ENCODE measurements at regions not wholly inside any gene's neighbourhood (a gene's known extent, or its start where the extent isn't known, plus 50 kb on each side); places are given as distances from the start of the nearest gene placed in this dataset.

- Histone ChIP-seq H3K36me3 (ENCODE audit: low read depth) (no peaks in the 10 kb centered on the region), H2AFZ (no peak overlapping the region), H3K27ac (no peak overlapping the region), H3K4me2 (no peak overlapping the region), H3K4me1 (replicated peaks; ENCODE audit: insufficient read depth) (peaks cover 16% of the 10 kb centered on the region), H4K20me1 (ENCODE audit: insufficient read depth) (no peaks in the 10 kb centered on the region), H3K79me2 (ENCODE audit: low read depth) (no peaks in the 10 kb centered on the region), H3K4me3 (no peak overlapping the region), H3F3A (ENCODE audit: insufficient read depth, low read depth) (0 out of 2 replicates have a peak, but pooled peaks cover 4% of the 10 kb centered on the region), H3K9me2 (ENCODE audit: insufficient read depth) (no peaks in the 10 kb centered on the region), H3K9me3 (ENCODE audit: insufficient read depth, low read depth) (0 out of 2 replicates have a peak, but pooled peaks cover 4% of the 10 kb centered on the region), H3K27me3 (ENCODE audit: insufficient read depth, low read depth) (no peaks in the 10 kb centered on the region)
- DNase-seq, result no peak
- POLR2A ChIA-PET (ENCODE audit: unreplicated experiment), result no interaction called here
- intact Hi-C loops (cut with micrococcal nuclease; ENCODE audit: unreplicated experiment), result no loop called here
- TF ChIP-seq, protein P1, sequence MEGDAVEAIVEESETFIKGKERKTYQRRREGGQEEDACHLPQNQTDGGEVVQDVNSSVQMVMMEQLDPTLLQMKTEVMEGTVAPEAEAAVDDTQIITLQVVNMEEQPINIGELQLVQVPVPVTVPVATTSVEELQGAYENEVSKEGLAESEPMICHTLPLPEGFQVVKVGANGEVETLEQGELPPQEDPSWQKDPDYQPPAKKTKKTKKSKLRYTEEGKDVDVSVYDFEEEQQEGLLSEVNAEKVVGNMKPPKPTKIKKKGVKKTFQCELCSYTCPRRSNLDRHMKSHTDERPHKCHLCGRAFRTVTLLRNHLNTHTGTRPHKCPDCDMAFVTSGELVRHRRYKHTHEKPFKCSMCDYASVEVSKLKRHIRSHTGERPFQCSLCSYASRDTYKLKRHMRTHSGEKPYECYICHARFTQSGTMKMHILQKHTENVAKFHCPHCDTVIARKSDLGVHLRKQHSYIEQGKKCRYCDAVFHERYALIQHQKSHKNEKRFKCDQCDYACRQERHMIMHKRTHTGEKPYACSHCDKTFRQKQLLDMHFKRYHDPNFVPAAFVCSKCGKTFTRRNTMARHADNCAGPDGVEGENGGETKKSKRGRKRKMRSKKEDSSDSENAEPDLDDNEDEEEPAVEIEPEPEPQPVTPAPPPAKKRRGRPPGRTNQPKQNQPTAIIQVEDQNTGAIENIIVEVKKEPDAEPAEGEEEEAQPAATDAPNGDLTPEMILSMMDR (conservative IDR thresholded peaks at IDR 0.05), result no peak
- TF ChIP-seq EZH2 (IDR thresholded peaks at IDR 0.05; ENCODE audit: low read depth), result no peak
- CTCF ChIA-PET, result no interaction called here
- no TSS peak for BruUV-seq (replicated peaks)
These were observed 256.4 kb downstream of the DLEU7 start for GRCh38 chr13:50587115-50587514.

- ChIA-PET POLR2A (ENCODE audit: unreplicated experiment) (no interaction called here), CTCF (no interaction called here)
- intact Hi-C loops (cut with micrococcal nuclease; ENCODE audit: unreplicated experiment), result no loop called here
- no peak overlapping the region for H3K4me3 ChIP-seq
- 0 out of 2 replicates have a peak, but pooled peaks cover 4% of the 10 kb centered on the region for H3F3A ChIP-seq (ENCODE audit: insufficient read depth, low read depth)
- H3K27me3 ChIP-seq (ENCODE audit: insufficient read depth, low read depth), result no peaks in the 10 kb centered on the region
- H3K4me1 ChIP-seq (replicated peaks; ENCODE audit: insufficient read depth), result peaks cover 23% of the 10 kb centered on the region
- H3K4me2 ChIP-seq, result no peak overlapping the region
- no peak overlapping the region for H3K27ac ChIP-seq
- H4K20me1 ChIP-seq (ENCODE audit: insufficient read depth), result no peaks in the 10 kb centered on the region
- TF ChIP-seq, protein P1 (conservative IDR thresholded peaks at IDR 0.05), result no peak
- TF ChIP-seq EZH2 (IDR thresholded peaks at IDR 0.05; ENCODE audit: low read depth), result no peak
- no peaks in the 10 kb centered on the region for H3K9me2 ChIP-seq (ENCODE audit: insufficient read depth)
- no peaks in the 10 kb centered on the region for H3K36me3 ChIP-seq (ENCODE audit: low read depth)
- no TSS peak for BruUV-seq (replicated peaks)
- 0 out of 2 replicates have a peak, but pooled peaks cover 4% of the 10 kb centered on the region for H3K9me3 ChIP-seq (ENCODE audit: insufficient read depth, low read depth)
- no peaks in the 10 kb centered on the region for H3K79me2 ChIP-seq (ENCODE audit: low read depth)
- DNase-seq, result no peak
- H2AFZ ChIP-seq, result no peak overlapping the region
These were observed 255.7 kb downstream of the DLEU7 start for GRCh38 chr13:50587645-50588373.

DNA sequence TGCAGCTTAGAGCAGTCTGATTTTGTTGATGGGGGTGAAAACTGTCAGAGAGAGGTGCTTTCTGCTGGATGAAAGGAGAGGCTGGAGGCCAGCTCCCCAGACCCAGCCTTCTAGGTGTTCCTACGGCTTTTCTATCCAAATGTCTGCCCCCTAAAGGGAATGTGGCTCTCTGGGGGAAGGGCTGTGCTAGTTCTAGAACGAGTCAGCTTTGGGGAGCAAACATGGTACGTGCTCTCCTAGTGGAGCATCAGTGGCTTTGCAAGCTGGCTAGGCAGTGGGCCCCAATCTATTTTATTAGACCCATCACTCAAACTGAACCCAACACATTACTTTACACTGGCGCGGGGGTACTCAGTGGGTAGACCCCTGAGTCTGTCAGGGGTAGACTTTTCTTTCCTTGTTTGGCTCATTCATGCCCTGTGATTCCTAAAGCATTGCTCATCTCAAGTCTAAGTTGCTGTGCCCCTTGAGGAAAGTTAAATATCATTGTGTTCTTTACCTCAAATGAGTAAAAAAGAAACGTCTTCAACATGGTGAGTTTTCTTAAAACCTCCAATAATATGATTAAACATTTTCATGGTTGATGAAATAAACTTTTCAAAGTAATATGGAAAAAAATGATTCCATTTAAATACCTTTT is 254.9 kb downstream of the DLEU7 start:
- intact Hi-C loops (cut with micrococcal nuclease; ENCODE audit: unreplicated experiment), result no loop called here
- TF ChIP-seq, protein P1 (conservative IDR thresholded peaks at IDR 0.05), result no peak
- no peak for TF ChIP-seq EZH2 (IDR thresholded peaks at IDR 0.05; ENCODE audit: low read depth)
- ChIA-PET CTCF (no interaction called here), POLR2A (ENCODE audit: unreplicated experiment) (no interaction called here)
- DNase-seq, result no peak
- no peaks in the 10 kb centered on the region for H4K20me1 ChIP-seq (ENCODE audit: insufficient read depth)
- H3K9me2 ChIP-seq (ENCODE audit: insufficient read depth), result no peaks in the 10 kb centered on the region
- 0 out of 2 replicates have a peak, but pooled peaks cover 4% of the 10 kb centered on the region for H3K9me3 ChIP-seq (ENCODE audit: insufficient read depth, low read depth)
- BruUV-seq (replicated peaks), result no TSS peak
- H3K27me3 ChIP-seq (ENCODE audit: insufficient read depth, low read depth), result no peaks in the 10 kb centered on the region
- no peak overlapping the region for H2AFZ ChIP-seq
- H3K79me2 ChIP-seq (ENCODE audit: low read depth), result no peaks in the 10 kb centered on the region
- no peak overlapping the region for H3K4me3 ChIP-seq
- no peaks in the 10 kb centered on the region for H3K36me3 ChIP-seq (ENCODE audit: low read depth)
- no peak overlapping the region for H3K4me2 ChIP-seq
- H3K4me1 ChIP-seq (replicated peaks; ENCODE audit: insufficient read depth), result peaks cover 23% of the 10 kb centered on the region
- 0 out of 2 replicates have a peak, but pooled peaks cover 4% of the 10 kb centered on the region for H3F3A ChIP-seq (ENCODE audit: insufficient read depth, low read depth)
- H3K27ac ChIP-seq, result no peak overlapping the region

All from PC-9 (cell line).